RWPE2 (cell line): ENCODE measurements at regions not wholly inside any gene's neighbourhood (a gene's known extent, or its start where the extent isn't known, plus 50 kb on each side); places are given as distances from the start of the nearest gene placed in this dataset.

ENCODE experiments used
- ATAC-seq: fragments of 200-7000 bp; cut with Tn5 transposase; 3 replicates; pipeline ENCODE4 v1.9.1; 2021; ENCODE audit warnings: low read depth
- DNase-seq: peaks from one replicate; pipeline ENCODE4 v3.0.0-alpha.2; 2020; ENCODE audit warnings: low spot score
- H3K27ac ChIP-seq: fragments of 450-650 bp; 2 replicates; pipeline ENCODE4 v1.5.1; 2017; ENCODE audit warnings: mild to moderate bottlenecking; ENCODE audit not compliant: poor library complexity, severe bottlenecking
- H3K27me3 ChIP-seq: fragments of 250-450 bp; sonication (Bioruptor Pico); 2 replicates; pipeline ENCODE4 v1.5.1; 2021; ENCODE audit warnings: mild to moderate bottlenecking, moderate library complexity; ENCODE audit not compliant: insufficient read depth, poor library complexity, severe bottlenecking
- H3K36me3 ChIP-seq: fragments of 250-450 bp; sonication (Bioruptor Pico); 2 replicates; pipeline ENCODE4 v1.5.1; 2020; ENCODE audit warnings: low read depth, mild to moderate bottlenecking, moderate library complexity
- H3K4me1 ChIP-seq: fragments of 250-450 bp; sonication (Bioruptor Pico); 2 replicates; pipeline ENCODE4 v1.5.1; 2021; ENCODE audit warnings: mild to moderate bottlenecking, moderate library complexity; ENCODE audit not compliant: insufficient read depth, poor library complexity, severe bottlenecking
- H3K4me3 ChIP-seq: fragments of 250-450 bp; sonication (Bioruptor Pico); 2 replicates; pipeline ENCODE4 v1.5.1; 2021; ENCODE audit warnings: mild to moderate bottlenecking, moderate library complexity; ENCODE audit not compliant: severe bottlenecking
- H3K9me3 ChIP-seq: fragments of 250-450 bp; sonication (Bioruptor Pico); 2 replicates; pipeline ENCODE4 v1.5.1; 2021; ENCODE audit warnings: mild to moderate bottlenecking, moderate library complexity; ENCODE audit not compliant: severe bottlenecking
- TF ChIP-seq, protein P1 (sequence below): fragments of 450-650 bp; IDR thresholded peaks from one replicate; pipeline ENCODE4 v1.5.1; 2017; ENCODE audit warnings: mild to moderate bottlenecking, moderate library complexity; ENCODE audit not compliant: poor library complexity, severe bottlenecking

DNA sequence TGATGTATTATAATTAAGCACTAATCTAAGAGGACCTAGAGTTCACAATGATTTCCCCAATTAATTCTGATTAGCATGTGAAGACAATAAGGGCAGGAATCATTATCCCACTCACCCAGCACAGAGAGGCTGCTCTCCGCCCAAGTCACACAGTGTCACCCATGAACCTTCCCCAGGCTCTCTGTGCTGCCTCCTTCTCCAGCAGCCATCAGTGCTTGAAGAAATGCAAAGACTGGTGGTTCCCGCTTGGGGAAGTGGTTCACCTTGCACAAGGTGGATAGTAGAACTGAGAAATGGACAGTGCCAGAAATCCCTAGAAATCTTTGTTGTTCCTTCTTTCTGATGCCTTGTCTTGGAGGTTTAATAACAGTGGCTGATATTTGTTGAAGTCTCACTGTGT, 401.3 kb downstream of the QKI start:
- Histone ChIP-seq H3K9me3 (no peaks in the 10 kb centered on the region), H3K4me1 (peaks cover 11% of the 10 kb centered on the region), H3K27ac (no peak overlapping the region), H3K4me3 (no peak overlapping the region), H3K27me3 (no peaks in the 10 kb centered on the region), H3K36me3 (no peaks in the 10 kb centered on the region)
- DNase-seq: no peak
- TF ChIP-seq, protein P1, sequence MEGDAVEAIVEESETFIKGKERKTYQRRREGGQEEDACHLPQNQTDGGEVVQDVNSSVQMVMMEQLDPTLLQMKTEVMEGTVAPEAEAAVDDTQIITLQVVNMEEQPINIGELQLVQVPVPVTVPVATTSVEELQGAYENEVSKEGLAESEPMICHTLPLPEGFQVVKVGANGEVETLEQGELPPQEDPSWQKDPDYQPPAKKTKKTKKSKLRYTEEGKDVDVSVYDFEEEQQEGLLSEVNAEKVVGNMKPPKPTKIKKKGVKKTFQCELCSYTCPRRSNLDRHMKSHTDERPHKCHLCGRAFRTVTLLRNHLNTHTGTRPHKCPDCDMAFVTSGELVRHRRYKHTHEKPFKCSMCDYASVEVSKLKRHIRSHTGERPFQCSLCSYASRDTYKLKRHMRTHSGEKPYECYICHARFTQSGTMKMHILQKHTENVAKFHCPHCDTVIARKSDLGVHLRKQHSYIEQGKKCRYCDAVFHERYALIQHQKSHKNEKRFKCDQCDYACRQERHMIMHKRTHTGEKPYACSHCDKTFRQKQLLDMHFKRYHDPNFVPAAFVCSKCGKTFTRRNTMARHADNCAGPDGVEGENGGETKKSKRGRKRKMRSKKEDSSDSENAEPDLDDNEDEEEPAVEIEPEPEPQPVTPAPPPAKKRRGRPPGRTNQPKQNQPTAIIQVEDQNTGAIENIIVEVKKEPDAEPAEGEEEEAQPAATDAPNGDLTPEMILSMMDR: no peak
- ATAC-seq: no peak

DNA sequence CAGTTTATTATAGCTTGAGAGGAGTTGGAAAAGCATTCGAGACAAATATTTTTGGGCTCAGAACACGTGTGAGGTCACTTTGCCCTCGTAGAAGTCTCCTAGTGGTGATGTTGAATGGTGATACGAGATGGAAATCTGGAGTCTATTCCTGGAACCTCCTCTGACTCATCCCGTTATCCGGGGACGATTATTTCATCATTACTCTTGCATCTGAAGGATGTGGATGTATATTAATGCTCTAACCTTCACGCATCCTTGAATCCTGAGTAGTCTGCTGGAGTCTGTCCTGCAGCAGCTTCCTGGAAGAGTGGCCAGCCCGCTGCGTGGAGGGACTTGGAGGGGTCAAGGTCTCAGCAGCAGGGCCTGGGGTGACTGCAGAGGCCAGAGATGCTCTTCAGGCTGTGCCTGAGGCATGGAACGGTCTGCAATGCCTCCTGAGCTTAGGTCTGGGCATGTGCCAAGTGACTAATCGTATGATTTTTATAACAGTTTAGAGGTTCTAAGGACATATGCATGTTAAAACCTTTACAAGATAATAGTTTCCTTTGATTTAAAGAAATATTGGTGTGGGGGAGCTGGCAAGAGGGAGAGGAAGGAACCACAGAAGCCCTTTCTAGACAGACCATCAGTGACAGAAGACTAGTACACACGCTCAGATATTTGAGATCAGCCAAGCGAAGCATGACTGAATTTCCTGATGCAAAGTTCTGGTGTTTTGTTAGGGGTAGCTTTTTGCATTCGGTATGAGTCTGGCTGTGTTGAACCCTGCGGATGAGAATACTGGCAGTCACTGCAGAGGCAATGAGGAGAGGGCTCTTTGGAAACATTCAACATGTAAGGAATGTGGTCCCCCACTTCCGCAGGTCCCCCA, 400.2 kb downstream of the QKI start:
- H3K27me3 ChIP-seq: no peaks in the 10 kb centered on the region
- TF ChIP-seq, protein P1: no peak
- DNase-seq (no peak), ATAC-seq (peak; percentile 87)
- no peak overlapping the region for H3K27ac ChIP-seq
- peaks cover 11% of the 10 kb centered on the region for H3K4me1 ChIP-seq
- no peaks in the 10 kb centered on the region for H3K9me3 ChIP-seq
- no peaks in the 10 kb centered on the region for H3K36me3 ChIP-seq
- H3K4me3 ChIP-seq: no peak overlapping the region

DNA sequence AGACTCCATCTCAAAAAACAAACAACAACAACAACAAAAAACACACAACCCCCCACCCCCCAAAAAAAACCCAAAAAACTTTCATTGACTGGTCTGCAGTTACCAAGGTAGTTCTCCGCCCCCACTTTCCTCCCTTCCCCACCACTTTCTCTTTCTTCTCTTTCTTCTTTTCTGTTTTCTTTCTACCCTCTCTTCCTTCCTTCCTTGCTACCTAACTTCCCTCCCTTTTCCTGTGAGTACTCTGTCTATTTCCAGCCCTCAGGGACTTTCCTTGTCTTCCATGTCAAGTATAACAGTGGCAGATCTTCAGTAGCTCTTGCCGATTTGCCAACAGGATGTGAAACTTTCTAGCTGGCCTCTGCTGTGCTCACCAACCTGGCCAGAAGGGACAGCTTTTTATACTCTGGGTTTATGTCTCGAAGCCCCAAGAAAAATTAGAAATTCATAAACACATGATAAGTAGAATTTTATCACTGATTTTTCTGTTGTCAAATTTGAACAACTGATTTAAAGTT, 399.5 kb downstream of the QKI start:
- no peaks in the 10 kb centered on the region for H3K9me3 ChIP-seq

DNA sequence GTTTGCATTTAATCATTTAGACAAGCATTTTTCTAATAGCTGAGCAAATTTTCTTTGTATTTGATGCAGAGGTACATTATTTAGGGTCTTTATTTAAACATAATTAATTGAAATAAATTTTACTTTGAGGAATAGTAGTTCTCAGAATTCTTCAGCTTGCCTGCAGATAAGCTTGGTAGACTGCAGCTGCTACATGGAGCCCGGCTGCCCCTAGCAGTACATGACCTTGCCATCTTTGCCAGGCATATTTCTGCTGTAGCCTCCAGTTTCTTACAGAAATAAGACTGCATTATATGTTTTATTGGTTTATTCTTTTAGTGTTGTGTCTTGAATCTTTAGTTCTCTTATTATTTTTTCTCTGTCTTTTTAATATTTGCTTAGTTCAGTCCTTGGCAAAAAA, 396.8 kb downstream of the QKI start:
- Histone ChIP-seq H3K9me3 (no peaks in the 10 kb centered on the region), H3K27ac (no peak overlapping the region), H3K27me3 (no peaks in the 10 kb centered on the region), H3K36me3 (no peaks in the 10 kb centered on the region), H3K4me3 (no peak overlapping the region), H3K4me1 (peaks cover 11% of the 10 kb centered on the region)
- DNase-seq (no peak), ATAC-seq (no peak)
- TF ChIP-seq, protein P1: no peak

More for the DNA sequence above, 399.5 kb downstream of the QKI start:
- no peak overlapping the region for H3K27ac ChIP-seq
- H3K4me3 ChIP-seq: no peak overlapping the region
- no peaks in the 10 kb centered on the region for H3K27me3 ChIP-seq
- DNase-seq (no peak), ATAC-seq (no peak)
- peaks cover 11% of the 10 kb centered on the region for H3K4me1 ChIP-seq
- TF ChIP-seq, protein P1: no peak
- no peaks in the 10 kb centered on the region for H3K36me3 ChIP-seq

DNA sequence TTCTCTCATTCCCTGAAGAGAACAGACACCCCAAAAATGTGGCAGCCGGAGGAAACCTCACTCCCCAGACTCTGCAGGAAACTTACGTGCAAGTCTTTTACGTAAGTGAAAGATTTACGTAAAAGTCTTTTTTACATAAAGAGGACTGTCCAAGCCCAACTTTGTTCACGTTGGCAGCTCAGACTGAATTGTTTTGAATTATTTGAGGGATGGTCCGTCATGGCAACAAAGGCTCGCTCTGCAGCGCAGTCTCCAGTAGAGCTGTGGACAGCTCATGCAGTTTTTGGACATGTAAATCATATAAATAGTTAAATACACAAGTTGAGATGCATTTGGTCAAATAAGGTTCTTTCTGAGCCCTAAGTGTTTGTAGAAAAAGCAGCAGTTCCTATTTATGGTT, 394.8 kb downstream of the QKI start:
- no peaks in the 10 kb centered on the region for H3K36me3 ChIP-seq
- no peak overlapping the region for H3K27ac ChIP-seq
- DNase-seq: no peak
- no peak overlapping the region for H3K4me3 ChIP-seq
- TF ChIP-seq, protein P1: no peak
- H3K27me3 ChIP-seq: no peaks in the 10 kb centered on the region
- H3K9me3 ChIP-seq: no peaks in the 10 kb centered on the region
- ATAC-seq: no peak
- peaks cover 4% of the 10 kb centered on the region for H3K4me1 ChIP-seq
